ENCODE measurements at regions not wholly inside any gene's neighbourhood (a gene's known extent, or its start where the extent isn't known, plus 50 kb on each side); places are given as distances from the start of the nearest gene placed in this dataset.

- DNase-seq (ENCODE audit: low read depth, low spot score), result no peak
- no peak for TF ChIP-seq CTCF (IDR thresholded peaks at IDR 0.05; ENCODE audit: insufficient read depth, low read length, missing control alignments)
- no peak overlapping the region for H3K4me3 ChIP-seq (ENCODE audit: low read depth, low read length)
- CTCF ChIA-PET, result no interaction called here
- POLR2A ChIA-PET, result no interaction called here
Observed at GRCh38 chr16:73150786-73151185, 102.9 kb upstream of the ZFHX3 start.

DNA sequence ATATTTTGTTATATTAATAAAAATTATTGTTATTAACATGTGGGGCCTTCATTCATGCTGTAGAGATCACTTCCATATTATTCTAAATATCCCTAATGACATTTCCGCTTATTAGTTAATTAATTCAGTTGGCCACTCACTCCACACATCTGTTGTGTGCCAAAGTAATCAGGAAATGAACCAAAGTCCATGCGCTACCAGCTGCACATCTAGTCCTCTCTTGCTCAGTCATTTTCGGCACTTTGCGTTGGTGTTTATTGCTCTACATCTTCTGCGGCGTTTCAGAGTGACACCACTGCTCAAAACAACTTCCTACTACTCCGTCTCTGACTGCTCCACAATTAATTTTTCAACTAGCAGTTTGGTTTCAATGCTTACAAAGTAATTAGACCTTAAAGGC is 101.4 kb upstream of the ZFHX3 start:
- H3K4me3 ChIP-seq (ENCODE audit: low read depth, low read length), result no peak overlapping the region
- CTCF ChIA-PET, result no interaction called here
- DNase-seq (ENCODE audit: low read depth, low spot score), result no peak
- TF ChIP-seq CTCF (IDR thresholded peaks at IDR 0.05; ENCODE audit: insufficient read depth, low read length, missing control alignments), result no peak
- POLR2A ChIA-PET, result no interaction called here

DNA sequence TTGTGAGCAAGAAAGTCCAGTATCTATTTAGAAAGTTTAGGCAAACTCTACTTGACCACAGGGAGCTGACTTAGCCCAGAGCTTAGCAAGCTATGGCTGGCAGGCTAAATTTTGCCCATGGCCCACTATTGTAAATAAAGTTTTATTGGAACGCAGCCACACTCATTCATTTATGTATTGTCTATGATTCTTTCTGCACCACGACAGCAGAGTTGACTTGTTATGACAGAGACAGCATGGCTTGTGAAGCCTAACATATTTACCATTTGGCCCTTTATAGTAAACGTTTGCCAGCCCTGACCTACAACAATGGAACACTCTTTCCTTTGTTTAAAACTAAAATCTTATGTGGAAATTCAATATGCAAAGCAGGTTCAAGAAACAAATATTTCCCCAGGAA is 100.0 kb upstream of the ZFHX3 start:
- CTCF ChIA-PET, result no interaction called here

DNA sequence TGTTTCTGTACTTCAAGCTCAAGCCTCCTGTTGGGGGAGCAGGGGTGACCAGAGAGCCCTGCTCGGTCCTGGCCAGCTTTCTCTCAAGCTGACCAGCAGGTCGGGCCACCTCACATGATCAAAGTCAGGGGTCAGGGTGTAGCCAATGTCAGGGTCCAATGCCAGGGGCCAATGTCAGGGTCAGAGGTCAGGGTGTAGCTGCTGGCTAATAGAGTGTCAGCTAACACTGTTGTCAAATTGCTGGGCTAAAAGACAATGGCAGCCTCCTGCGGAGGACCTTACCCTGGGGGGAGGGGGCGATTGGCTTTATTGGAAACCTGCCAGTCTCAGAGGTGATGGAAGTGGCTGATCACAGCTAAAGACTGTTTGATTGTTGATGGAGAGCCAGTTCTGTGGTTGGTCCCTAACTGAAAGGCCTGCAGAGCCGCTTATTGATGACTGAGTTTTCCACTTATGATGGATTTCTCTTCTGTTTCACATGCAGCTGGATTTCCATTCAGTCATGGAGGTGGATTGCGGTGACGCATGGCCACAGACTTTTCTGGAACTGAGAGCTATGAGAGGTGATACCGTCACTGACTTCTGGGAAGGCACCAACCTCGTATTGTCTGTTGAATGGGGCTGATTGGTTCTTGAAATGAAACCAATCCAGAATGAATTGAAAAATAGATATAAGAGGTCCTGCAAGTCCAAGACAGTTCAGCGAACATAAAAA is 97.4 kb upstream of the ZFHX3 start:
- POLR2A ChIA-PET, result no interaction called here
- TF ChIP-seq CTCF (IDR thresholded peaks at IDR 0.05; ENCODE audit: insufficient read depth, low read length, missing control alignments), result no peak
- H3K4me3 ChIP-seq (ENCODE audit: low read depth, low read length), result no peak overlapping the region
- DNase-seq (ENCODE audit: low read depth, low spot score), result no peak
- CTCF ChIA-PET, result interaction anchor here (0.9 to 1.4 kb wide), 2 partner anchors 9 to 26 kb away, joined by 3 to 5 read pairs; no protein-coding TSS in a partner anchor

More for the DNA sequence above, 100.0 kb upstream of the ZFHX3 start:
- no peak for DNase-seq (ENCODE audit: low read depth, low spot score)
- H3K4me3 ChIP-seq (ENCODE audit: low read depth, low read length), result no peak overlapping the region
- POLR2A ChIA-PET, result no interaction called here
- no peak for TF ChIP-seq CTCF (IDR thresholded peaks at IDR 0.05; ENCODE audit: insufficient read depth, low read length, missing control alignments)

DNA sequence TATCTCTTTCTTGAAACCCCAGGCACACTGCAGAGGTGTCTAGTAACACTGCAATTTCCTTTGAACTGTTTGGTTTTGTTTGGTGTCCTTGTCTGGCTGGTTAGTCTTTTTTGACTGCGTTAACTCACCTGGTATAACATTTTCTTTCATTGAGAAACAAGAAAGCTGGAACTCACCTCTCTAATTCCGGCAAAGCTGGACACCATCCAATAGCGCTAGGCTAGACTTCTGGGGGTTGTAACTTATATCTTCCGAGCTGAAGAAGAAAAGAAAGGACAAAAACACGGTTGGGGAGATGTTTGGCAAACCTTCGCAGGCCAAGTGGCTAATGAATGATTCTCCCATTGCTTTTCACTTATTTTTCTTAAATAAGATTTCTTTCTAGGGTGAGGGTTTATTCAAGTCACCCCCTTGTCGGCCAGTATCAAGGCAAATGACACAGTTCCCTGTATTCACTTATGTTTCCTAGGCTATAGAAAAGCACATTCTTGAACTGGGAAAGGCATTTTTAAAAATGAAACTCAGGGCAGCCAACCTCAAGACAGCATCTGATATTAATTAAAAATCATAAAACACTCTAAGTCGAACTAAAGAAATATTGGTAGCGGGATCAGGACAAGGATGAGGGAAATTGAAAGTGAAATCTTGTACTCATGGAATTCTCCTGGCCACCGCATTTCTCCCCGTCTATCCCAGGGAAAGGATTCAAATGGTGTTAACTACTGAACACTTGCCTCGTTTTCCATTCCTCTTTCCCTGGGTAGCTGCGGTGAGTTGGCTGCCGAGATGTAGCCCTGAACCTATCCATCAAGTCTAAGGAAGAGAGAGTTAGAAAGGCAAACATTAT is 95.9 kb upstream of the ZFHX3 start:
- ChIA-PET POLR2A (no interaction called here), CTCF (interaction anchor here (1.0 to 1.4 kb wide), 3 partner anchors 11 to 49 kb away, joined by 3 to 5 read pairs (median 4); no protein-coding TSS in a partner anchor)
- no peak for TF ChIP-seq CTCF (IDR thresholded peaks at IDR 0.05; ENCODE audit: insufficient read depth, low read length, missing control alignments)
- DNase-seq (ENCODE audit: low read depth, low spot score), result no peak
- peak overlapping the region; percentile 46 for H3K4me3 ChIP-seq (ENCODE audit: low read depth, low read length)

DNA sequence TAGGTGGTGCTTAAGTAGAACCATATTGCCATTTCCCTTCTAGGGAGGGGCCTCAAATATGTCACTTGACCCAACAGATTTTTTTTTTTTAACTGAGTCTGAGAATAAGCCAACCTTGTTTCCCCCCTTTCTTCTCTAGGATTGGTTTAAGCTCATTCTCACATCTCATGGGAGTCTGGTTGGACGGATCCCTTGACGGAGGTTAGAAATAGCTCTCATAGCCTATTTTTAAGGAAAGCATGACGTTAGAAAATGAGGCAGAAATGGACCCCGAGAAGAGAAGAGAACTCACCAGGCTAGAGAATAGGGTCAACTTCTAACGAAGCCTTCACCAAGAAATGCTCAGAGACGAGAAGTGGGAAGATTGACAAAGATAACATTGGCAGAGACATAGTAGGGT is 95.1 kb upstream of the ZFHX3 start:
- no peak for TF ChIP-seq CTCF (IDR thresholded peaks at IDR 0.05; ENCODE audit: insufficient read depth, low read length, missing control alignments)
- H3K4me3 ChIP-seq (ENCODE audit: low read depth, low read length), result no peak overlapping the region
- DNase-seq (ENCODE audit: low read depth, low spot score), result no peak
- ChIA-PET POLR2A (no interaction called here), CTCF (interaction anchor here (0.8 kb wide), 1 partner anchor 9 kb away, joined by 3 read pairs; no protein-coding TSS in a partner anchor)

All from AG04449 (cell line).